CD4-positive, alpha-beta T cell treated with Interleukin-15 for 1 hour (primary cell): ENCODE measurements at regions not wholly inside any gene's neighbourhood (a gene's known extent, or its start where the extent isn't known, plus 50 kb on each side); places are given as distances from the start of the nearest gene placed in this dataset.
"Not testable (repeated sequence)": the region's sequence is repeated elsewhere in the genome, so short reads cannot be mapped to it uniquely, and the experiment has no call there.

Experiments used
- DNase-seq: peaks from one replicate; pipeline ENCODE4 v3.0.0-alpha.2; 2020

DNA sequence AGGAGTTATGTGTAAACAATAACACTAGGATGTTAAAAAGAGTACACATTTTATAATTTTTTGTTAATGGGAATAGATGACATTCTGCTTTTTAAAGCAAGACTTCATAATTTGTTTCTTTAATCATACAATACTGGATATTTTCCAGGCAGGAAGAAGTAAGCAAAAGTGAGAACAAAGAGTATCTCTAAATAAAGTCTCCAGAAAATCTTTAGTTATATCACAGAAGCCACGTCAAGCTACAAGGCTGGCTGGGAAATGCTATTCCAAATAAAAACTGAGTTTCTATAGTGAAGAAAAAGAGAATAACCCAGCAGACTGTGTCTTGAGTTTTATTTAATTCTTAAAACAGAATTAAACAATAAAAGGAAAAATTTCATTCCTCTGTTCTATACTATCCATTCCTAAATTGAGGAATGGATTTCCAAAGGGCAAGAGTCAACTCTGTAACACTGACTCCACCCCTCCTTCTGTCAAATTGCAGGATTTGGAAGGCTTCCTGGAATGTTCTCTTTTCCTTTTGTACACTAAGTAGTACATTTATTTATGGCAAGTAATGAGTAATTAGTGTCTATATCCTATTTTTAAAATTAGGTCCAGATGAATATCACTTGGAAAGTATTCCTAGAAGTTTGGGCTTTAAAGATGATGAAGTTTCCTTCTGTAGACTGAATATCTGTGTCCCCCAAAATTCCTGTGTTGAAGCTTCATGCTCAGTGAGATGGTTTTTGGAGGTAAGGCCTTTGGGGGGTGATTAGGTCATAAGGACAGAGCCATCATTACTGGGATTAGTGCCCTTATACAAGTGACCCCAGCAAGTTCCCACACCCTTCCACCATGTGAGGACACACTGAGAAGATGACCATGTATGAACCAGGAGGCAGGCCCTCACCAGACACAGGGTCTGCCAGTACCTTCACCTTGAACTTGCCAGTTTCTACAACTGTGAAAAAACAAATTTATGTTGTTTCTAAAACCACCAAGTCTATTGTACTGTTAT, 290.9 kb downstream of the CRPPA start:
- DNase-seq = no peak

GRCh38 chr7:16129431-16130110, 291.8 kb downstream of the CRPPA start:
- DNase-seq = no peak

- no peak for DNase-seq
These were observed 298.1 kb downstream of the CRPPA start for GRCh38 chr7:16123117-16123770.

DNA sequence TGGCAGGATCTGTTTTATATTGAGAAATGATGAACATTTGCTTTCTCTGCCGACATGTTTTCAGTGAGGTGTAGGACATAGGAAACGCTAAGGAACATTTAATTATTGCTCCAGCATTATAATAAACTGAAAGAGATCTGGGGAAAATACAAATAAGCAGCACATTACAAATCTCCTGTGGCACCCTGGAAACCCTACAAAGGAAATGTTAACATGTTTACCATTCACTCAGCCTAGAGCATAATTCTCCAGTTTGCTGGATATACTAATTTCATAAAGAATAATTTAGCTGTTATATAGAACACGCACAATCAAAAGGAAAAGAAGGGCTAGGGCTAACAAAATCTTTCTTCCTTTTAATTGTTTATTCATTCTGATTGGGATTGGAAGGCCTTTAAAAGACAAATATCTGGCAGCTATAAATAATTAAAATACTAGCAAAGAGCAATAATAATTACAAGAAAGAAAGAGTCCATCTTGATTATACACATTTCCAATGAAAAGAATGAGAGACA, 299.4 kb downstream of the CRPPA start:
- DNase-seq = no peak

GRCh38 chr7:16115374-16115773, 306.0 kb downstream of the CRPPA start:
- no peak for DNase-seq

DNA sequence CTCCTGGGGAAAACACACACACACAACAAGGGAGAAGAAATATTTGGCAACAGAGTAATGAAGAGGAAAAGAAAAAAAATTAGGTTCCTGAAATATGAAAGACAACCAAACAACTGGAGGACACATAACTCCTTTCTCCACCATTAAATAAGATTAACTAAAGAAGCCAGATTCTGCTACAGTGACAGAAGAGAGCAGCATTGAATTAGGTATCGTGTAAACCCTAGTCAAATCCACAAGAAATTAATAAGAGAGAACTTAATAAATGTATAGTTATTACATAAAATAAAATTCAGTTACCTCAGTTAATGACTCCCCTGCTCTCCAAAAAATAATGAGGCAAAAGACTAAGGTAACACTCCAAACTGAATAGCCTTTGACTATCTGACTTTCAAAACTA, 306.7 kb downstream of the CRPPA start:
- DNase-seq = no peak

GRCh38 chr7:16114071-16114470, 307.3 kb downstream of the CRPPA start:
- DNase-seq = no peak

DNA sequence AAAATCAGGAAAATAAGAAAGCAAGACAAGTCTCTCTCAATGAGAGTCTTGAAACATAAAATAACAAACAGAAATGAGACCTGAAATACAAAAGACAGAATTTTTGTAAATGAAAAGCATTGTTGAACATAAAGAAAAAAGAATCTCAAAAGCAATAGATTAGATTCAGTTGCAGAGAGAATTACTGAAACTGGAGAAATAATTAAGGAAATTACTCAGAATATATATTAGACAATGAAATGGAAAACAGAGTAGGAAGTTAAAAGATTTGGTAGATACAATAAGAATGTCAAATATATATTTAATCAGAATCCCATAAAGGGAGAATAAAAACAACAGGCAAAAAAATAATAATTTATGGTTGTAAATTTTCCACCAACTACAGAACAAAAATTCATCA, 308.3 kb downstream of the CRPPA start:
- no peak for DNase-seq

GRCh38 chr7:16106869-16107268, 314.5 kb downstream of the CRPPA start:
- no peak for DNase-seq

DNA sequence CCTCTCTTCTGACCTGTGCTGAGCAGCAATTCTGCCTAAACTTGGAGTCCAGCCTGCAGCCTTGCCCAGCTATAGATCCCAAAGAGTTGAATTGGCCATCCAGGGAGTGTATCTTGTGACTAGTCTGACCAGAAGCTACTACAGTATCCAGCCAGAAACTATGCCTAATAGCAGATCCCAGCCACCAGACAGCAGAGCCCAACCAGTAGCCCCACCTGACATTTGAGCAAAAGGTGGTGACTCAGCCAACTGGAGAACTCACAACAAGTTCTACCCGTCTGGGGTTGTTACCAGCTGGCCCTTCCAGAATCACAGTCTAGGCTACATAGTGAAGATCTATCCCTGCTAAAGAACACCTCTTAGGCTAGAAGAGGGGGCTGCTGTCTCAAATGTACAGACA, 315.0 kb downstream of the CRPPA start:
- DNase-seq = no peak

- no peak for DNase-seq
These were observed 322.0 kb downstream of the CRPPA start for GRCh38 chr7:16099302-16099849.

DNA sequence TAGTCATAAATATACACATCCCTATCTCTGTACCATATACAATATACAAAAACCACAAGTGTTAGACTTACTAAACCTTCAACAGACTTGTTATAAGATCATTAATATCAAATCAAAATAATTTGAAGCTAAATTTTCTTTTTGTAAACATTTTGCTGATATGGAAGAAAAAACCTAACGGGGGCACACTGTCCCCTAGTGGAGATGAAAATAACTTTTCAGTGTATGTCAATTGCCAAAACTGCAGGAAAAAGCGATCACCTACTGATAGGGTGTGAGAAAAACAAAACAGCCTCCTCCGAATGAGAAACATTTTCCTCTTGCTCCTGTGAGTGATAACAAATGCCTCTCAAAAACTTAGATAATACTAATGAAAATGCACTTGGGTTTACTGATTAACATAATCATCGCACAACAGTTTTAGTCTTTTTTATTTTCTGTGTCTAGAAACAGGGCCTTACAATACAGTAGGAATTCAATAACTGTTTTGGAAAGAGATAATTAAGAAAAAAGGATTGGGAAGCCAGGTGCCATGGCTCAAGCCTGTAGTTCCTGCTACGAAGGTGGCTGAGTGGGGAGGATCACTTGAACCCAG, 322.7 kb downstream of the CRPPA start:
- no peak for DNase-seq

DNA sequence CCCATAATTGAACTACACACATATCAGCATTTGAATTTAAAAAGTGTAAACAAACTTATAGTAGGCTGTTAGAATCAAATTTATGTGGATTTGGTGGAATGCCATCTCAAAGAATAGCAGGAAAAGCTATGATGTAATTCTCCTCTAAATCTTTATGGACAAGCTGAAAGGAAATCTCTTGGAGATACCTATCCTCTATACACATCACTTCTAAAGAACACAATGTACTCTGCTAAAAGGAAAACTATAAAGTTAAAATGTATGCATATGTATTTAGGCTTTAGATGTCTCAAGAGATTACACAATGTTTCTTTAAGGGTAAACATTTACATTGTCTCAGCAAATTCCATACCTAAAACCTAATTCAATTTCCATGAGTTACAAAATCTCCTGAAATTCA, 323.3 kb downstream of the CRPPA start:
- no peak for DNase-seq

DNA sequence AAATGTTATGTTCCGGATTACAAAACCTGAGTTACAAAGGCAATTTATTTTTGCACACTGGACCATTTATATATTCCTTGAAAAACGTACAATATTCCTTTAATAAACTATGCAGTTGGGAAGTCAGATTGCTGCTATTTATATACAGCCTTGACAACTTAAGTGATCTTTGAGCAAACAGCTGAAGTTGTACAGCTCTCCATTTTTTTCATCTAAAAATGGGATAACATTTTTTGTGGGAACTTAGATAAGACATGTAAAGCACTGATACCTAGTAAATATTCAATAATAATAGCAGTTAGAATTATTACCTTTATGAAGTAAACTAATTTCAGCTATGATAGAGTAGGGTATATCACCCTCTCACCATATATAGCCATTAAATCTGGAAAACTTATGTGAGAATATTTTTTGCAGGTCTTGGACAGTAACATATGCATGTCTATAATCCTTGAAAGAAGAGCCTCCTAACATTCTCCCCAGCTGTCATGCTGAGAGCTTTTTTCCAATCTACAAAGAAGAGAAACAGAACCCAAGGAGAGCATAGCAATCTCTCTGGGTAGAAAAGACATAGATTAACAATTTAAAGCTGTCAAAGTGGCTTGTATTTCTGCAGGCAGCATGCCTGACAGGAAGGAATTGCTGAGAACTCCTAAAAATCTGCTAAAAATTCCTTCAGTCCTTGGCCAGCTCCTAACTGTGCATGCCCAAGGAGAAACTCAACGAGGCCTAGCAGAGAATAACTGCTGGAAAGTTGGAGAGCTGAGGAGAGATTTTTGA, 326.0 kb downstream of the CRPPA start:
- DNase-seq = no peak

- no peak for DNase-seq
These were observed 326.7 kb downstream of the CRPPA start for GRCh38 chr7:16094651-16095050.

DNA sequence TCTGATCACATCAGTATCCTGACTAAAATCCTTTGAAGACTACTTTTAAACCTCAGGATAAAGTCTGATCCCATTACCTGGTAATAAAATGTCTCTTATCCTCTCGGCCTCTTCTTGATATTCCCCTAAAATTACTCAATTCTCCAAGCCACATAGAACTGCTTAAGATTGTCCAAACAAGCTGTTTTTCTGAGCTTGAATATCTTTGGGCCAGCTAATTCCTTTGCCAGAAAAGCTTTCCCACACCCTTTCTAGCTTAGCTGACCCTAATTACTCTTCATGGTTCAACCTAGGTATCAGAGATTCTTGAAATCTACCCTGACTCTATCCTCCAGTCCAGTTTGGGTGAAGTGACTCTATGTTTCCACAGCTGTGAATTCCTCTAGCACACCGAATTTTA, 328.6 kb downstream of the CRPPA start:
- DNase-seq = no peak

GRCh38 chr7:16091701-16092310, 329.5 kb downstream of the CRPPA start:
- DNase-seq = no peak

DNA sequence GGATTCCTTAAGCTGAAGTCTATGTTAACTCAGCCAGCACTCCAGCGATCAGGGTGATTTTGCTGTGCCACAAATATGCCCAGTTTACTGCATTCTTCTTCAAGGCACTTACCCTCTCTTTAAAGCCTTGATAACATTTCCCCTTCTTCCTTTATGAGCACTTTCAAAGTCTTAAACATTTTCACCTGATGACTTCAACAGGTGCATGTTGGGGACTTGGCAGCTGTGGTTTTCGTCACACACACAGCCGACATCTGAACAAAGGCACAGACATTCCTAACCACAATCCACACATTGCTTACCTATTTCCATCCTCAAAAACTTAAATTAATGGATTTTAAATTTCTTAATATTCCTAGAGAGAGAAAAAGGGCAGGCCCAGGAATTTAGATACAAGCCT, 331.5 kb downstream of the CRPPA start:
- DNase-seq = no peak

- no peak for DNase-seq
These were observed 332.1 kb downstream of the CRPPA start for GRCh38 chr7:16089191-16089590.

GRCh38 chr7:16086743-16087142, 334.6 kb downstream of the CRPPA start:
- DNase-seq = no peak

- DNase-seq = not testable (repeated sequence)
These were observed 335.6 kb downstream of the CRPPA start for GRCh38 chr7:16085780-16086179.
